K562 (cell line): ENCODE measurements at regions not wholly inside any gene's neighbourhood (a gene's known extent, or its start where the extent isn't known, plus 50 kb on each side); places are given as distances from the start of the nearest gene placed in this dataset.

Experiments used
- CEBPB ChIP-seq: fragments of 450-650 bp; IDR thresholded peaks from 2 replicates; pipeline ENCODE4 v1.6.1; 2016; ENCODE audit warnings: missing genetic modification characterization, missing compliant biosample characterization
- POLR3A ChIP-seq: IDR thresholded peaks from 2 replicates; pipeline ENCODE4 v1.6.1; 2011; ENCODE audit warnings: borderline replicate concordance, mild to moderate bottlenecking, moderate library complexity; ENCODE audit not compliant: insufficient read length, insufficient read depth; ENCODE audit errors: extremely low read depth
- RBM22 ChIP-seq: fragments of 200-400 bp; formaldehyde crosslinking; IDR thresholded peaks from 2 replicates; pipeline ENCODE4 v1.6.1; 2018; ENCODE audit warnings: low read length, low read depth; ENCODE audit not compliant: poor library complexity, severe bottlenecking

- TF ChIP-seq POLR3A (no peak), RBM22 (no peak), CEBPB (no peak)
Observed at GRCh38 chr4:28536124-28536523, 1675.5 kb downstream of the STIM2 start.
